ENCODE measurements at regions not wholly inside any gene's neighbourhood (a gene's known extent, or its start where the extent isn't known, plus 50 kb on each side); places are given as distances from the start of the nearest gene placed in this dataset.
A peak's percentile ranks its signal among the peaks of the same experiment; 100 is the strongest.

GRCh38 chr1:118575060-118575459 is 390.0 kb upstream of the SPAG17 start:
- Histone ChIP-seq H3K4me3 (no peak overlapping the region), H3F3A (ENCODE audit: insufficient read depth, low read depth) (no peaks in the 10 kb centered on the region), H3K4me2 (no peak overlapping the region), H3K9me3 (ENCODE audit: insufficient read depth, low read depth) (peaks cover 6% of the 10 kb centered on the region; the same call in 1 of the 2 replicates), H3K4me1 (replicated peaks; ENCODE audit: insufficient read depth) (no peaks in the 10 kb centered on the region), H3K9me2 (ENCODE audit: insufficient read depth) (no peaks in the 10 kb centered on the region), H2AFZ (no peak overlapping the region), H3K27ac (no peak overlapping the region), H3K79me2 (ENCODE audit: low read depth) (no peaks in the 10 kb centered on the region), H4K20me1 (ENCODE audit: insufficient read depth) (no peaks in the 10 kb centered on the region), H3K27me3 (ENCODE audit: insufficient read depth, low read depth) (no peaks in the 10 kb centered on the region), H3K36me3 (ENCODE audit: low read depth) (no peaks in the 10 kb centered on the region)
- POLR2A ChIA-PET (ENCODE audit: unreplicated experiment), result no interaction called here
- intact Hi-C loops (cut with micrococcal nuclease; ENCODE audit: unreplicated experiment), result no loop called here
- TF ChIP-seq CTCF (conservative IDR thresholded peaks at IDR 0.05) (no peak), EZH2 (IDR thresholded peaks at IDR 0.05; ENCODE audit: low read depth) (no peak)
- no TSS peak for BruUV-seq (replicated peaks)
- DNase-seq, result no peak
- CTCF ChIA-PET, result no interaction called here

- H3K36me3 ChIP-seq (ENCODE audit: low read depth), result no peaks in the 10 kb centered on the region
- H3K27ac ChIP-seq, result no peak overlapping the region
- TF ChIP-seq CTCF (conservative IDR thresholded peaks at IDR 0.05) (no peak), EZH2 (IDR thresholded peaks at IDR 0.05; ENCODE audit: low read depth) (no peak)
- no peaks in the 10 kb centered on the region for H4K20me1 ChIP-seq (ENCODE audit: insufficient read depth)
- intact Hi-C loops (cut with micrococcal nuclease; ENCODE audit: unreplicated experiment), result no loop called here
- no TSS peak for BruUV-seq (replicated peaks)
- no peaks in the 10 kb centered on the region for H3F3A ChIP-seq (ENCODE audit: insufficient read depth, low read depth)
- ChIA-PET POLR2A (ENCODE audit: unreplicated experiment) (interaction anchor here (0.6 kb wide), 1 partner anchor 1147 kb away, joined by 8 read pairs; the partner anchor contains the start of gene PHGDH), CTCF (interaction anchor here (0.5 kb wide), 1 partner anchor 991 kb away, joined by 3 read pairs; no protein-coding TSS in a partner anchor)
- H3K27me3 ChIP-seq (ENCODE audit: insufficient read depth, low read depth), result peaks cover 8% of the 10 kb centered on the region; the same call in 1 of the 2 replicates
- H3K79me2 ChIP-seq (ENCODE audit: low read depth), result no peaks in the 10 kb centered on the region
- H3K4me2 ChIP-seq, result no peak overlapping the region
- no peaks in the 10 kb centered on the region for H3K9me3 ChIP-seq (ENCODE audit: insufficient read depth, low read depth)
- no peaks in the 10 kb centered on the region for H3K4me1 ChIP-seq (replicated peaks; ENCODE audit: insufficient read depth)
- DNase-seq, result peak in 1 of 2 experiments; percentile 26
- H3K4me3 ChIP-seq, result no peak overlapping the region
- H3K9me2 ChIP-seq (ENCODE audit: insufficient read depth), result no peaks in the 10 kb centered on the region
- no peak overlapping the region for H2AFZ ChIP-seq
Measured at GRCh38 chr1:118564961-118565703, 380.1 kb upstream of the SPAG17 start.

GRCh38 chr1:118563981-118564951 is 379.2 kb upstream of the SPAG17 start:
- intact Hi-C loops (cut with micrococcal nuclease; ENCODE audit: unreplicated experiment), result no loop called here
- H3K36me3 ChIP-seq (ENCODE audit: low read depth), result no peaks in the 10 kb centered on the region
- no peaks in the 10 kb centered on the region for H3K79me2 ChIP-seq (ENCODE audit: low read depth)
- no peak for TF ChIP-seq CTCF (conservative IDR thresholded peaks at IDR 0.05)
- TF ChIP-seq EZH2 (IDR thresholded peaks at IDR 0.05; ENCODE audit: low read depth), result no peak
- ChIA-PET POLR2A (ENCODE audit: unreplicated experiment) (no interaction called here), CTCF (no interaction called here)
- no peaks in the 10 kb centered on the region for H3K4me1 ChIP-seq (replicated peaks; ENCODE audit: insufficient read depth)
- no peak overlapping the region for H2AFZ ChIP-seq
- no peak overlapping the region for H3K27ac ChIP-seq
- H4K20me1 ChIP-seq (ENCODE audit: insufficient read depth), result no peaks in the 10 kb centered on the region
- DNase-seq, result peak in 1 of 2 experiments; percentile 26
- no TSS peak for BruUV-seq (replicated peaks)
- H3F3A ChIP-seq (ENCODE audit: insufficient read depth, low read depth), result no peaks in the 10 kb centered on the region
- H3K27me3 ChIP-seq (ENCODE audit: insufficient read depth, low read depth), result peaks cover 8% of the 10 kb centered on the region; the same call in 1 of the 2 replicates
- no peaks in the 10 kb centered on the region for H3K9me2 ChIP-seq (ENCODE audit: insufficient read depth)
- H3K4me2 ChIP-seq, result no peak overlapping the region
- no peak overlapping the region for H3K4me3 ChIP-seq
- no peaks in the 10 kb centered on the region for H3K9me3 ChIP-seq (ENCODE audit: insufficient read depth, low read depth)
